Hematopoietic multipotent progenitor cell treated with erythropoietin and hydrocortisone succinate and interleukin-3 and kit ligand, for 4 days (in vitro differentiated cells): ENCODE measurements at regions not wholly inside any gene's neighbourhood (a gene's known extent, or its start where the extent isn't known, plus 50 kb on each side); places are given as distances from the start of the nearest gene placed in this dataset.
"Not testable (repeated sequence)": the region's sequence is repeated elsewhere in the genome, so short reads cannot be mapped to it uniquely, and the experiment has no call there.

Source experiments
- DNase-seq: peaks from one replicate; pipeline ENCODE4 v3.0.0-alpha.2; 2015

DNA sequence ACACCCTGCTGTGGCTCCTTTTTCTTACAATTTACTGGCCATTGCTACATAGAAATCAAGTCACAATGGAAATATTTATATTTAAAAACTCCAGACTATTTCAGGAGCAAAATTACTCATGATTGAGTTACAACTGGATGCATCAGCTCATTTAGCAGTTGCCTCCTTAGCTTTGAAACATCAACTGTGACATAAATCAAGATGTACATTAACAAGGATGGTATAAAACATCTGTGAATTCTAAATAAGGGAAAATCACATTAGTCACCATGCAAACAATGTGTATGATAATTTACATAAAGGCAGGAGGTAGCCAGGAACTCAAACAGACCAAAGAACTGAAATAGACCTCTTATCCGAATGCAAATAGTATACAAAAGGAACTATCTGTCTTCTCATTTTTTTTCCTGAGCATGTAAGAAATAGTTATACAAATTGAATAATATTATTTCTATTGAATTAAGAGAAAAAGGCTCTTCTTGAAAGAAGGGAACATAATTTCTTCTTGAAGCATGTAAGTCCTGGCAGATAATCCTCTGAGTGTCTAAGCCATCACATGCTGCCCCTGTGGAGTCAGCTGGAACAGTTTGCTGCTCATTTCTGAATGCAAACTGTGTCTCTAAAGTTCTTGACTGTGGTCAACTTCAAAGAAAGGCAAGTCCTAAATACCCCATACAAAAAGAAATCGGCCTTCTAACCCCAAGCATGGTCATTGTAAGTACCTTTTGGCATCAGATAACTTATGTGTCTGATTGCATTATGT, 151.2 kb downstream of the NAA11 start:
- no peak for DNase-seq

DNA sequence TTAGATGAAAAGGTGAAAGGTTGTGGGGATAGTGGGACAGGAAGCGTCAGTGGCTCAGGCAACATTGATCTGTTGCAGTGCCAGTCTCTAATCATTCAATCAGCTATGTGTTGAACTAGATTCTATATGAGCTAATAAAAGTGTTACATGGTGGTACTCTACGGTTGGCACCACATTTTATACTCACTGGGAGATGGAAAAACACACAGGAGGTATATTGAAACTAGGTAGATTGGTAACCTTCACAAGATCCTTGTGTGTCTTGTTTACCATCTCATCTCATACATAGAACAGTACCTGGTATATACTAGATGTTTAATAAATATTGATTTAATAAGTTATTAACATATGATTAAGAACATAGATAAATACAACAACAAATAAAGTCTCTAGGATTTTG, 152.7 kb downstream of the NAA11 start:
- DNase-seq, result no peak

DNA sequence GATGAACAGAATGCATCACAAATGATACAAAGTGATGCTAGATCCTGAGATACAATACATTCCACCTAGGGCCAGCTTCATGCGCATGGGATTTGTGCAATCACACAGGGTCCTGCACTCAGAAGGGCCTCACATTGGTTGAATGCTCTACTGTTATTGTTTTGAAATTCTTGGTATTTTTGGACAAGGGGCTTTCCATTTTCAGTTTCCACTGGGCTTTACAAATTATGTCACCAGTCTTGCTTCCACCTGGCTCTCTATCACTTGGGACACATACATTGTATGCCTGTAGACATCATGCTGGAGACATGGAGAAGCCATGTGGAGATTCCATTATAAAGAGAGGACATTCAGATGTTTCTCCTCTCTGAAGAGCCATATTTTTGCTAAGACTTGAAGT, 155.8 kb downstream of the NAA11 start:
- DNase-seq, result no peak

DNA sequence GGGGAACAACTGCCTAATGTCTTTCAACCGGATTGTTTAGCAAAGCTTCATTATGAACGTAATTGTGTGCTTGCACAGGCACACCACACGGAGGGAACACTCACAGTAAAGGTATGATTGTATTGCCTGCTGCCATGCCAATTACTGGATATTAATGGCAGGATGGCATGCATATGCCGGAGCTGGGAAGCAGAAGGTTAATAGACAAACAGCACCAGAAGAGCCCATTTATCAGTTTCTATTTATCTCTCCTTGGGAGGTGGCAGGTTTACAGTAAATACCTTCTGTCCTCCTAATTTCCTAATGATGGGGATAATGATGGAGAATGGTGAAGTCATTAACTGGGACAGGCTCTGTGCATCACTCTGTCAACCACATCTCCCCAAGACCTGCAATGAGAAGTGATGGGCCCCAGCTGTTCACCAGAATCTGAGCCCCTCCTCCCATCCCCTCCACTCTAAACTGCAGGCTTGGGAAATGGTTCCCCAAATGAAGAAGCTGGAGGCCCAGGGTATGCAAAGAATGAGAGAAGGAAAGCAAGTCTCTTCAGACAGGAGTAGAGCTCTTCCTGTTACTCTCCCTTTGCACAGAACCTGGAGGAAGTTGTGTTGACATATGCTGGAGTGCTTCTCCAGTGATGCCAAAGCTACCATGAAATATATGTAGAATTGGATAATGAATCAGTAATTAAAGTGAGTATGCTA, 160.8 kb downstream of the NAA11 start:
- DNase-seq, result no peak

DNA sequence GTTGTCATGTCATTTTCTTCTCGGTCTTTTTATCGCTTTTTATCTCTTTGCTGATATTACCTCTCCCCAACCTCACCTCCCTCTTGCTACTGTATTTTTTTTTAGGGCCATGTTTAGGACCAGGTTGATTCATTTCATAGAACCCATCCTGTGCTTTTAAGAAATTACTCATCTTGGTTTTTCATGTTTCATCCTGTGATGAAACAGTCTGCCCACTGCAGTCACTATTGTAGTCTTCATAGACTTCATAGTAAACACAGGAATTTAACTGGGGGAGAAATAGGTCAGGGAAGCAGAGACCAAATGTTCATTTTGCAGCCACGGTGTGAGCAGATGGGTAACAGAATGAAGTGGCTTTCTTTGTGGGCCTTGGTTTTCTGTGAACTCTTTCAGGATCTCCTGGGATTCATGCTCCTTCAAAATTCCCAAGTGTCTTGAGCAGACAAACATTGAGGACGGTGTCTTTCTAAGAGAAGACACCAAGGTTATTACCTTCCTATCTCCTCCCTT, 161.8 kb downstream of the NAA11 start:
- DNase-seq, result no peak

DNA sequence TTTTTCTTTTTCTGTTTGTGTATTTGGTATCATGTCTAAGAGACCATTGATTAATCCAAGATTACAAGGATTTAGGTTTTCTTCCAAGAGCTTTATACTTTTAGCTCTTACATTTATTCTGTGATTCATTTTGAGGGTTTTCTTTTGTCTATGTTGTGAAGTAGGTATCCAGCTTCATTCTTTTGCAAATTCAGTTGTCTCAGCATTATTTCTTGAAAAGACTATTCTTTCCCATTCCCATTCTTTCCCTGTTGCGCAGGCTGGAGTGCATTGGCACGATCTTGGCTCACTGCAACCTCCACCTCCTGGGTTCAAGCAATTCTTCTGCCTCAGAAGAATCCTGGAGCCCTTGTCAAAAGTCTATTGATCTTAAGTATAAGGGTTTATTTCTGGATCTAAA, 164.9 kb downstream of the NAA11 start:
- DNase-seq, result no peak

DNA sequence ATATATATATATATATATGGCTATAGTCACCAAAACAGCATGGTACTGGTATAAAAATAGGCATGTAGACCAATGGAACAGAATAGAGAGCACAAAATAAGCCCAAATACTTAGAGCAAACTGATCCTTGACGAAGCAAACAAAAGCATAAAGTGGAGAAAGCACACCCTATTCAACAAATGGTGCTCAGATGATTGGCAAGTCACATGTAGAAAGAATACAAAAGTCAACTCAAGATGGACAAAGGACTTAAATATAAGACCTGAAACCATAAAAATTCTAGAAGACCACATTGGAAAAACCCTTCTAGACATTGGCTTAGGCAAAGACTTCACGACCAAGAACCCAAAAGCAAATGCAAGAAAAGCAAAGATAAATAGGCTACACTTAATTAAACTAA, 167.2 kb downstream of the NAA11 start:
- not testable (repeated sequence) for DNase-seq

DNA sequence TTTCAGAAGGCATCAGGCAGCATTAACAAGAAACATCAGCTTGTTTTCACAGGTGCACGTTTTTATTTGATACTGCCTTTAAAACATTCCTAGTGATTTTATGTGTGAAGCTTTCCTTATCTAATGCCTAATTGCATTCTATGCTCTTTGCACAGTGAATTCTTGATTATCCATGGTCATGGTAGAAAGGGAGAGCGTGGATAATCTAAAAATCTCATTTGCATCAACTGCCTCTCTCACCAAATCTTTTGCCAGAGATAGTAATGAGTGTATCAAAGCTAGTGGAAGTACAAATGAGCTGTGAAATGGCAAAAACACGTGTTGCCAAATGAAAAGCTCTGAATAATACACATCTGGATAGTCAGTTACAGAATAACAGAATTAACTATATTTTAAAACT, 170.5 kb downstream of the NAA11 start:
- DNase-seq, result no peak

DNA sequence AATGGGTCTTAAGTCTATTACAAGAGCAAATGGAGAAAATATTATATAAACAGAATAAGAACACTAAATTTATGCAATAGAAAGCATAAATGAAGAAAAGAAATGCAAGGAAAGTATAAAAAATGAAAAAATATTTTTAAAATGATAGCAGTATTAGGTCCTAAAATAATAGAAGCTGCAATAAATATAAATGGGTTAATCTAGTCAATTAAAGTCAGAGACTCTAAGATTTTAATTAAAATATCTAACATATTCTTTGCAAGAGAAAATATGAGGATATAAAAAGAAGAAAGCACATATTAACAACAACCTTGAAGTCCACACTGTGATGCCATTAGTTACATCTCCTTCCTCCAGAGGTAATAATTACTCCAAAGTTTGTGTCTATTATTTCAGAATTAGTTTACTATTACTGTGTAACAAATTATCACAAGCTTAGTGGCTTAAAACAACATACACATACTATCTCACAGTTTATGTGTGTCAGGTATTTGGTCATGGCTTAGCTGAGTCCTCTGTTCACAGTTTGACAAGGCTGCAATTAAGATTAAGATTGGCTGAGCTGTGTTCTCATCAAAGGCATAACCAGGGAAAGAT, 174.9 kb downstream of the NAA11 start:
- no peak for DNase-seq

DNA sequence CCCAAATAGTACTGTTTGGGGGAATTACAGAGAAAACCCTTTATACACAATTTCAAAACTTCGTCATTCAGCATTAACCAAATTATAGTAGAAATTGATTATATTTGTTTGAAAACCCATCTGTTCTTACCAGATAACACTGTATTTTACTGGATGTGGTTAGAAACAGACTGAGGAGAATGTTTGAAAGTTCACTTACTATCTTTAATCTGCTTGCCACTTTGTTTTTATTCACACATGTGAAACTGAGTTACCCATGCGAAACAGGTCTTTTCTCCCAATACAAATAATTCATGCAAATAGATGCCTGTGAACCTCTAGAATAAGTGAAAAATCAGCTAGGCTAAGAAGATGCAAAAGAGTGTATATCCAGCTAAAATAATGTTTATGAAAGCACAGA, 177.5 kb downstream of the NAA11 start:
- DNase-seq, result peak; percentile 18

DNA sequence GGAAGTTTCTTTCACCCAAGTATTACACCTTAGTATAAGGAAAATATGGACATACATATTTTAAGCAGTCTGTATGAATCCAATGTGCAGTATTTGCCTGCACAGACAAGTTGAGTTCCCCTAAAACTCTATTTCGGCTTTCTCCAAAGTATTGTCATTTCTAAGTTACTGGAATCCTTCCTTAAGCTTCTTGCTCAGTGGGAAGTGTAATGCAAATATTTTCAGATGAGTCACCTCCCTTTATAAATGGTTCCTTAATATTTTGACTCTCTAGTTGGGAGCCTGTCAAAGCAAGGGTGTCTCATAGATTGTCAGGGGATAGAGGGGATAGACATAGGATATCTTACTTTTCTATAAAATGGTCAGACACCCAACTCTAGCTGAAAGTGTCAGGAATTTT, 178.6 kb downstream of the NAA11 start:
- DNase-seq, result no peak

DNA sequence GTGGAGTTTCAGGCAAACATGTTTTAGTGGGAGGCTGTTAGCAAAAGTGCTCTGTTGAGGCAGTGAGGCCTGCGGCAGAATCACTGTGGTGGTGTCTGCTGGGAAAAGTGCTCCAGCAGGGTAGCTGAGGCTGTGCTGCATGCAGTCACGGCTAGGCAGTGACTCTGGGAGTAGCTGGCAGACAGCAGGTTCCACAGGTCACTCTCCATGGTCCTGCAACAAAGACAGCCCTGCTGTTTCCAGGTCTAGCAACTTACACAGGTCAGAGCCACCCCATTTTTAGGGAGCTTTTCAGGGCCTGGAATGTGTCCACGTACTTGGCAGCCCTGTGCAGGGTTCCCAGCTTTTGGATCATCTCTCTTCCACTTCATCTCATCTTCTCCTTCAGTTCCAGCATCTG, 184.3 kb downstream of the NAA11 start:
- DNase-seq, result peak; percentile 47

DNA sequence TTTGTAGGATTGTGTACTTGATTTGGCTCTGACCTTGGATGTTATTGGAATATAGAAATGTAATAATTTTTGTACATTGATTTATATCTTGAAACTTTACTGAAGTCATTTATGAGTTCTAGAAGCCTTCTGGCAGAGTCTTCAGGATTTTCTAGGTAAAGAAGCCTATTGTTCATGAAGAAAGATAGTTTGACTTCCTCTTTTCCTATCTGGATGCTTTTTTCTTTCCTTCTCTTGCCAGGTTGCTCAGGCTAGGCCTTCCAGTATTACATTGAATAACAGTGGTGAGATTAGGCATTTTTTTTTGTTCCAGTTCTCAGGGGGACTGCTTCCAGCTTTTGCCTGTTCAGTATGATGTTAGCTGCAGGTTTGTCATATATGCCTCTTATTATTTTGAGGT, 191.1 kb downstream of the NAA11 start:
- DNase-seq, result peak; percentile 5

DNA sequence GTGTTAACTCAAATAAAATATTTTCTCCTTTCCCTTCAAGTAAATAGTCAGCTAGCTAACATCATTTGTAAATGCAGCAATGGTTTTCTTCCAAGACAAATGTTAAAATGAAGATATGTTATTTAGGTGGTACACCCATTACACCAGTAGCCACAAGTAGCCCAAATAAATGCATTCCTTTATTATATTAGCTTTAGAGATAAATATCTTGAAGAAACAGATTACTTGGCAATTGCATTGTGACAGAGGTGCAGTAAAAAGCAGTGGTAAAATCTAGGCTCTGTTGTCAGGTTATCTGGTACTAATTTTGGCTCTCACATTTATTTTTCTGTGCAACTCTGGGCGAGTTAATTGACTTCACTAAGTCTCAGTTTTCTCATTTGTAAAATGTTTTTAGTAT, 193.0 kb downstream of the NAA11 start:
- no peak for DNase-seq

DNA sequence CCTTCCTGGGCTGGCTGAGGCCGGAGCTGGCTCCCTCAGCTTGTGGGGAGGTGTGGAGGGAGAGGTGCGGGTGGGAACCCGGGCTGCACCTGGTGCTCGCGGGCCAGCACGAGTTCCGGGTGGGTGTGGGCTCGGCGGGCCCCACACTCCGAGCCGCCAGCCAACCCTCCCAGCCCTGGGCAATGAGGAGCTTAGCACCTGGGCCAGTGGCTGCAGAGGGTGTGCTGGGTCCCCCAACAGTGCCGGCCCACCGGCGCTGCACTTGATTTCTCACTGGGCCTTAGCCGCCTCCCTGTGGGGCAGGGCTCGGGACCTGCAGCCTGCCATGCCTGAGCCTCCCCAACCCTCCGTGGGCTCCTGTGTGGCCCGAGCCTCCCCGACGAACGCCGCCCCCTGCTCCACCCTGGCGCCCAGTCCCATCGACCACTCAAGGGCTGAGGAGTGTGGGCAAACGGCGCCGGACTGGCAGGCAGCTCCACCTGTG, 182.7 kb upstream of the PAQR3 start:
- no peak for DNase-seq

DNA sequence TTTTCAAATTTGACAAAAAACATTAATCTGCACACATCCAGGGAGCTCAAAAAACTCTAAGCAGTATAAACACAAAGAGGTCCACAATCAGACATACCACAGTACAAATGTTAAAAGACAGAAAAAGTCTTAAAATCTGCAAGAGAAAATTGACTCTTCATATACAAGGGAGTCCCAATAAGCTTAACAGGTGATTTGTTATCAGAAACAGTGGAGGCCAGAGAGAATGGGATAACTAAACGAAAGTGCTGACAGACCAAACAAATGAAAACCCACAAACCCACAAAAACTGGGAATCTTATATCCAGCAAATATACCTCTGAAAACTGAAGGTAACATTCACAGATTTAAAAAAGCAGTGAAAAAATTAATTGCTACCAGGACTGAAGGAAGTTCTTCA, 182.0 kb upstream of the PAQR3 start:
- no peak for DNase-seq

DNA sequence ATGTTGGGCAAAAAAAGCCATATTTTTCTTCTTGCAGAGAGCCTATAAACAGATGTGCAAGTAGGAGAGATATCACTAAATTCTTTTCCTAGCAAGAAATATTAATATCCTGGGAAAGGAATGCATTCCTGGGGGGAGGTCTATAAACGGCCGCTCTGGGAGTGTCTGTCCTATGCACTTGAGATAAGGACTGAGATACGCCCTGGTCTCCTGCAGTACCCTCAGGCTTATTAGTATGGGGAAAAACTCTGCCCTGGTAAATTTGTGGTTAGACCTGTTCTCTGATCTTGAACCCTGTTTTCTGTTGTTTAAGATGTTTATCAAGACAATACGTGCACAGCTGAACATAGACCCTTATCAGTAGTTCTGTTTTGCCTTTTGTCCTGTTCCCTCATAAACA, 177.8 kb upstream of the PAQR3 start:
- DNase-seq, result not testable (repeated sequence)

DNA sequence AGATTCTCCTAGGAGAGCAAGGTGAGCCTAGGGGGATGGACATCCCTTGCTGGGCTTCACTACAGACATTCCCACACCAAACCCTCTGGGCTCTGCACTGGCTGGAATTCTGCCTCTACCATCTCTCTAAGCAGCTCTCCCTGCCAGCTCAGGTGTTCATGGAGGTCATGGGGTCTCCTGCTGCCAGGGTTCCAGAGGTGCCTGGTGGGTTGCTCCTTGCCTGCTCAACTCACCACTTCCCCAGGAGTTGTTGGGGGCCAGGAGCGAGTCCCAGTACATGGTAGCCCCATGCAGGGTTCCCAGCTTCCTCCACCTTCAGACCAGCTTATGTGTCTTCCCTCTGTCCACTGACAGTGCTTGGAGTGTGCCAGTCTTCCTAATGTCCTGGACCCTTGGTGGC, 167.8 kb upstream of the PAQR3 start:
- no peak for DNase-seq

DNA sequence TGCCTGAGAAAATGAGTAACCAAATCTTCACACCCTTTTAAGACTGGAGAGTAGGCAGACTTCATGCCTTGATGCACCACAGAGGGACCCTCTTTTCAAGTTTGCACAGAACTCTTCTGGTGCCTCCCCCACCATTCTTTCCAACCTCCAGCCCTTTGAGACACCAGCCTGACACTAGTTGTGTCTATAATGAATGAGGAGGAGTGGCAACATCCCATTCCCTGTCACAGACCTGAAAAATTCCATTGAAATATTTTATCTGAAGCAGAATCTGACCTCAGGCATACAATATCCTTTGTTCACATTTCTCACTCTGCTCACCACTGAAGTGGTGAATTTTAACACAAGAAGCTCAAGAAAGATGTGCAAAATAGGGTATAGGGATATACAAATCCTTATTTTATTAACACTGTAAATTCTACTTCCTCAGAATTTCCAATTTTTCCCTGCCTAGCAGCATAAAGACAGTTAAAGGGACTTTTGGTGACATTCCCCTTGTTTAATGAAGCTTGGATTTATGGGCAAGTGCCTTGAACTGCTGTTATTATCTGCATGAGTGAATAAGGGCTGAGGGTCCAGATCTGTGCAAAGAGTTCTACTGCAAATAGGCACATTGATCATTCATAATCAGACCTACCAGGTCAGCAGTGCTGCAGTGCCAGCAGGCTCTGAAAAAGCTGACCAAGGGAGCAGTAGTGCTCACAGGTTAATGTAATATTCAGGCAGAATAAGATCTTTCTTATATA, 149.9 kb upstream of the PAQR3 start:
- DNase-seq, result no peak

DNA sequence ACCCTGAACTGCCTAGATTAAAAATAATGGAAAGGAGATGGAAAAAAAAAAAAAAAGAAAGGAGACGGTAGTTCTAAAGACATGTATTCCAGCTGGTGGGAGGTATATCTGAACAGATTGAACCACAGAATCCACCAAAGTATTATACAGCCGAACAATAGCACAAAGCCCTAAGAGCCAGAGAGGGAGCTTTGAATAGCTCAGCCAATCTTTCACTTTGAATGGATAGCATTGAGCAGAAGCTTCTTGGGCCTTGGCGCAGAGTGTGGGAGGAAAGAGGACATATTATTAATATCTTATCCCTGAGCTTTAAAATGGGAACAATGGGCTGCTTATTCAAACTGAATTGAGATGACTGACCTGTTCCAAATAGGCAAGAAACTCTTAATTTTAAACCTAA, 147.8 kb upstream of the PAQR3 start:
- no peak for DNase-seq

DNA sequence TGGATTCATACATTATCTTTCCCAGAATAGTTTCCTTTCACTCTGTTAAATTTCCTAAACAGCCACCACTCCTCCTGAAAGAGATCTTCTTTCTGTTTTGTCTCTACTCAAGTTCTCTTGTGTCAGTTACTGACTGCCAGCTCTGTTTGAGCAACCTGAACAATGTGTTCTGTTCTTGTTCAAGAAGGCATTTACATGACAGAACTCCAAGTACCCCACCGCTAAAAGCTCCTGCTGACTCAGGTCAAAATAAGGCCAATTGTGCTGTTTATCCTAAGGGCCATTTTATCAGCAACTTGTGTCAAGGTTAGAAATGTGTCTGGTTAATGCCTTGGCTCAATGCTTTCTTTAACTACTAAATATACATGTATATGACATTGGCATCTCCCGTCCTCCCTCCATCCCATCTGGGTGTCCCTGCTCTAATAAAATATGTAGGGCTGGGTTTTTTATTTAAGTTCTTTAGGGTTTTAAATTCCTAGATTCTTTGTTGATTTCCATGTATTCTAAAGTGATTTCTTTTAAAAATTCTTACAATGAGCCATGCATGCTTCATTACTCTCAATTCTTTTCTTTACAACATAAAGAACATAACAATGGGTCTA, 144.3 kb upstream of the PAQR3 start:
- no peak for DNase-seq

DNA sequence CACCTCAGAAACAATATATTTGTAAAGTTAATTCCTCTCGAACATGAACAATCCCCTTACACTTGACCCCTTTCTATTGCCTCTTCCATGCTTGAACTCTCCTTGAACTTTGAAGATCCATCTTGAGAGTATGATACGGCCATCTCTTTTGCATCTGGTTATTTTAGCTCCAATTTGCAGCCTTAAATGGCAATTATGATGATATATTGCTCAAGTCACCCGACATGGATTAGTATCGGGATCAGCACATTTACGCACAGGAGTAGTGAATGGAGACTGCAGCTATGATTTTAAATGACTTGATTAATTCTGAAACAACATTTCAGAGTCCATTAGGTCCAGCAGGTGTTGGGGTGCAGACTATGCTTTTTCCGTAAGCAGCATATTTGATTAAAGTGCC, 143.8 kb upstream of the PAQR3 start:
- DNase-seq, result no peak

DNA sequence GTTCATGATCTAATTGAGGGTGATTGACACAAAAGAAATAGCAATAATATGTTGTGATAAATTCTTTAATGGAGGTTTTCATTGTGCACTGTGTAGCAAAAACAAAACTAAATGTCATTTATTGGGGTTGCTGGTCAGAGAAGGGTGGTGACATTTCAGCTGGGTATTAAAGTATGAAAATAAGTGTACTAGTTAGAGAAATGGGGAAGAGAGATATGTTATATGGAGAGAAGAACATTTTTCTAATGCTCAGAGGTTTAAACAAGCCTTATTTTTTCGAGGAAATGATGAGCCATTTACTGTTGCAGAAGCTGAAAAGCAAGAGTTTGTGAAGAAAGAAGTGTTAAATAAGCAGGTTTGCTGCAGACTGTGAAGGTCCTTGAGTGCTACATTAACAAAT, 142.7 kb upstream of the PAQR3 start:
- DNase-seq, result peak; percentile 2
